HG03354 (cell line): ENCODE measurements at regions not wholly inside any gene's neighbourhood (a gene's known extent, or its start where the extent isn't known, plus 50 kb on each side); places are given as distances from the start of the nearest gene placed in this dataset.

ENCODE experiments used
- ATAC-seq: cut with Tn5 transposase; IDR thresholded peaks from one replicate; pipeline ENCODE4 v1.9.1; 2021; ENCODE audit warnings: mild to moderate bottlenecking; ENCODE audit not compliant: unreplicated experiment, poor library complexity, severe bottlenecking

DNA sequence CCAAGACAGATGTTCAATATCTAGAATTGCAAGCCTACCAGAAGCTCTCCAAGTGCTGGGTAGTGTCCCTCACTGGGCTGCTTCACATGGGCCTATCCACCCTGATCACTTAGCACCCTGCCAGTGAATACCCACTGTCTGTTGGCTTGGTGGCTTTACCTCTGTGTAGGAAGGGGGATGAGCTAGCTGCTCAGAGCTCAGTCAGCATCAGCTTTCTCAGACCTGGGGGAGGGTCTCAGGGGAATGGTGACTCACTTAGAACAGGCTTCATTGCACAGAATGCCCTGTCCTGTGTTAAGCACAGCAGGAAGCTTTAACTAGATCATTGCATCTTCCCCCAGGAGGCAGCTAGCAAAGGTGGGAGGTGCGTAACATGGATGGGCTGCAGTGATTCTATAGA lies 209.8 kb downstream of the PDCD6IP start:
- ATAC-seq = peak; percentile 77

DNA sequence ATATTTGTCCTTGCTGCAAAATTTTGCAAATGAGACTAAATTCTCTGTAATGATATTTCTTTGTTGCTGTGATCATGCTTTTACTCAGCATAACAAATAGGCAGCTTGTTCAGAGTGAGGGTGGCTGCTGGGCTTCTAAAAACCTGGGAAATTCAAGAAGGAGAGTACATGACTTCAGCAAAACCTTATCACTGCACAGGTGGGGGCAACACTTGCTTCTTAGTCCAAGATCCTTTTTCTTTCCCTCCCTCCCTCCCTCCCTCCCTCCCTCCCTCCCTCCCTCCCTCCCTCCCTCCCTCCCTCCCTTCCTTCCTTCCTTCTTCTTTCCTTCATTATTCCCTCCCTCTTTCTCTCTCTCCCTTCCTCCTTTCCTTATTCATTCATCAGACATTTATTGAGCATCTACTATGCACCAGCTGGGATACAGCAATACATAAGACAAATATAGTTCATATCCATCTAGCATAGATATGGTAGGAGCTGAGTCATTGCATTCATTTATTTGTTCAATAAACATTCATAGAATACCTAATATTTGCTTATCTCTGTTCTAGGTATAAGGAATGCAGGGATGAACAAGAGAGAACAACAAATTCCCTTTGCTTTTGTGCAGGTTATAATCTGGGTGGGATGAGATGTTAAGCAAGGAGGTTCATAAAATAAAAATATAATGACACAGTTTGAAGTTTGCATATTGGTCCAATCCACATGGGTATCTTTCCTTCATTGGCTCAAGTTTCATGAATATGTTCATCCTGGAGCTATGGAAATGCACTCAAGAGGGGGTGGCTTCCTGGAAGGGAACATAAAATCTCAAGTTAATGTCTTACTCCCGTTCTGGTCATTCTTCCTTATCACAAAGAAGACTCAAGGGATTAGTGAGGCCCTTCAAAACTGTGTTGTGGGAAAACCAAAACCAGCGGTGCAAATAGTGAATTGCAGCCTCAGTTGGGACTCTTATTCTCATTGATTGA lies 210.7 kb downstream of the PDCD6IP start:
- no peak for ATAC-seq

DNA sequence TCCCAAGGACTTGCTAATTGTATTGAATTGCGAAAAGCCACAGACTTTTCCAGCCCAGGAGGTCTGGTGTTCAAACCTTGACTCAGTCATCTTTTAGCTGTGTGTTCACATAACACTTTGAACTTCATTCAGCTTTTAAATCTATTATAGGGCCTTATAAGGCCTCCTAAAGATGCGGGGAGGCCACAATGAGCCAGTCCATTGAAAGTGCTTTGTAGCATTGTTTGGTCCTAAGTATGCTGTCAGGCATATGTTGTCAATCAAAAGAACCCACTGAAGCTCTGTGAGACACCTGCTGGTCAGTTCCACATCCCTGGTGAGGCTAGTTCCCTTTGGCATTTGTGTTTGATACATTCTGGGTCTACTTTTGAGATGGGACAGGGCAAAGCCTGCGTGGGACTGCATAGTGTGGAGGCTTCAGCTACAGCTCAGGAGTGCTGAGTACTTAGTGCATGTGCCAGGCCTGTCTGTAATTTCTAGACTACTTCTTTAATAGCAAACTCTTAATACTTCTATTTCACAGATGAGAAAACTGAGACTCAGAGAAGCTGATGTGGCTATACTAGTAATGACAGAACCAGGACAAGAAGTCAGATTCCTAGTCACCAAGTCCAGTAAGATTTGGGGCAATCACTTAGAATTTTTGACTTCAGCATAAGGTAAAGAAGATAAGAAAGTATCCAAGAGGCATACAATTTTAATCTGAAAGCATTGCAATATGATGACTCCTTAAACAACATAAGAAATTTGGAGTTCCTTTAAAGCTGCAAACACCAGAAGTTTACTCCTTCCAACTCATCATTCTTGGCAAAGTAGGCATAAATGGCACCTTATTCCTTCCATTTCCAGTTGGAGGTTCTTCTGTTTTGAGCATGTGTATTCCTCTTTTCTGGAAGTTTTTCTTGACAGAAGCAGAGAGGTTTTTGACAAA lies 213.0 kb downstream of the PDCD6IP start:
- no peak for ATAC-seq

DNA sequence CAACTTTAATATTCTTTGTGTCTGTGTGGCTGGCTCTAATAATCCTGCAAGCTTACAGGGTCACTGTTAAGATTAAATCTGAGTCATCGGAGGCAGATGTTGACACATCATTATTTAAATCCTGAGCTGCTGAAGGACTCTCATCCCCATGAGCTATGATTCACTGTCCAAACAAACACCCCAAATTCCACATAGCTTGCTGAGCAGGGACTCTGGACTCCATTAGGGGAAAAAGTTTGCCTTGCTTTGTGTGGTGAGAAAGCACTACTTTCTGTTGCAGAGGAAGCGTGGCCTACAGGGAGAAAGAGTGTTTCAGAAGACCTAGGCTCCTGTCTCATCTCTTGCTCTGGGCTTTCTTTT lies 213.7 kb downstream of the PDCD6IP start:
- ATAC-seq = no peak

DNA sequence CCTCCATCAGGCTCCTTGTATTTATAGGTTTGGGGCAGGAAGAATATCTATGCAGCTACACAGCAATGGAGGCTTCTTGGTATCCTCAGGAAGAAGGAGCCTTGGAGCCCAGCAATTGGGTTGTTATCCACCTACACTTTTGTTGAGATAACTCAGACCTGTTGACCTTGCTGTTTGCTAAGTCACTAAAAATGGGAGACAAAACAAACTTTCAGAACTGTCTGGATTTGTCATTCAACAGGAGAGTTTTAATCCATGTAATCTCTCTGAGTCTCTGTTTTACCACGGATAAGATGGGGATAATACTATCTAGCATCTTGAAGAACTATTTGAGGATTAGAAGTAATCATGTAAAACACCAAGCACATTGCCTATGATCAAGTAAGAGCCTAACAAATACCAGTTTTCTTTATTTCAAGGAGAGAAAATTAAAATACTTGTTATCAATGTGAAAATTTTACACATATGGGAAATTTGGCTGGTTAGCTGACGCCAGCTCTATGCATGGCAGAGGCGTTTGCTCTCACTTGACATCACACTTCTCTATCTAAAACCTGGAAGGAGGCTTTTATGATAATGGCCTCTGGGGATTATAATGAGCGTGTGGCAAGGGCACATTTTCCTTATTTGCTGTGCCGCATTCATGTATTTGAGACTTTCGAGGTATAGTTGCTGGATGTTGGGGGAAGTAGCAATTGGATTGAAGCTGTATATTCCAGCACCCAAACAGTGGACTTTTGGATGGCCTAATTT lies 215.6 kb downstream of the PDCD6IP start:
- ATAC-seq = no peak

DNA sequence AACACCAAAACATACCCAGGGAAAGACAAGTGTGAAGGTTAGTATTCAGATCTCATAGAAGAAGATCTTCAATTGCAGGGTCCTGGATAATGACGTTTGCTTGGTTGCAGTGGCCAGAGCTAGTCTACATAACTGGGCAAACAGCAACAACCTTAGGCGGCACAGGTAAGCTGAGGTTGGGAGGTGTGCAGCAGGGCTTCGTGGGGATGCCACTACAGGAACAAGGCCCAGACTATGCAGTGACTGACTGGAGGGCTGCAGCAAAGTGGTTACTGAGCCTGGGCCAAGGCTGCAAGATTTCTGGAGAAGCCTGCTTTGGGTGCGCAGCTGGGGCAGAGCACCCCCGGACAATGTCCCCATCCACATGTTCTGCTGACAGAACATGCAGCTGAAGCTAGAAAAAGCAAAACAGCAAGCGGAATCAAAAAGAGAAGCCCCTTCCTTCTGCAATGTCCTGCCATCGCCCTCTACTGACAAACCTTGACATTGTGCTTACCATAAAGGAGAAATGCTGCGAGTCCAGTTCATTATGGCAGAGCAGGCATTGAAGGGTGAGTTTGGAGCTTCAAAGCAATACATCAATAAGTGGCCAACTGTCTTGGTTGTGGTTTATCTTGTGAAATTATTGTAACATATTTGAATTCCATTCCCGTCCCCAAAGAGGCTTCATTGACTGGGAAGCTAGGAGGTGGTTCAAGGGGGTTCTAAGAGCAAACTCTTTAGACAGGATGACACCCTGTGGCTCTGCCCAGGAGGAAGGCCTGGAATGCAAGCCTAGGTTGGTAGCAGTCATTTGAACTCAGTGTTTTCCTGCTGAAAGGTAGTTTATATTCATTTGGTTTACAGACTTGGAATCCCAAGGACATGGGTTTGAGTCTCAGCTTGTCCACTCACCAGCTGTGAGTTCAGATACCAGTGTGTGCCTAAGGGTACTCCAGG lies 217.0 kb downstream of the PDCD6IP start:
- ATAC-seq = no peak

DNA sequence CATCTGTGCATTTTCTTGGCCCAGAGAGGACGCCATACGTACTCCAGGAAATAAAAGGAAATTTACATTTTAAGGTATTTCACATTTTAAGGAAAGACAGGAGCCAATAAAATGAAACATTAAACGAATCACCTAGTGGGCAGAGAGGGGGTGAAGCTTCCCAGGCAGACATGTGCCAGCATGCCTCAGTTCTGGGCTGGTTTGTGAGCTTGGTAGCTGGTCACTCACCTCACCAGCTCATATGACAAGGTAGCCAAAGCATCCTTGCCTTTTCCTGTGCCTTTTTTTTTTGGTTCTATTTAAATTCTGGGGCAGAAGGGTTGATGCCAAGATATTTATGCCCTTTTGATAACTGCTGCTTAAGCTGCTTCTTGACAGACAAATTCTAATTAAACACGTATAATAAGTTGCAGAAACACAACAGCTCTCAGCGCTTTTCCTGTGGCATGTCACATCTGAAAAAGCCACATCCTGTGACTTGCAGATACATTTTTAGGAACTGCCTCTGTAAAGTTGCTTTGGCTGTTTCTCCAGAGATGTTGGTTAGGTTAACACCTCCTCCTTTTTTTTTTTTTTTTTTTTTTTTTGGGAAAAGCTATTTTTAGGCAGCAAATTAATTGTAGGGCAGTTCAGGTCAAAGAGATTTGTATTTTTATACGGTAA lies 218.6 kb downstream of the PDCD6IP start:
- ATAC-seq = no peak

DNA sequence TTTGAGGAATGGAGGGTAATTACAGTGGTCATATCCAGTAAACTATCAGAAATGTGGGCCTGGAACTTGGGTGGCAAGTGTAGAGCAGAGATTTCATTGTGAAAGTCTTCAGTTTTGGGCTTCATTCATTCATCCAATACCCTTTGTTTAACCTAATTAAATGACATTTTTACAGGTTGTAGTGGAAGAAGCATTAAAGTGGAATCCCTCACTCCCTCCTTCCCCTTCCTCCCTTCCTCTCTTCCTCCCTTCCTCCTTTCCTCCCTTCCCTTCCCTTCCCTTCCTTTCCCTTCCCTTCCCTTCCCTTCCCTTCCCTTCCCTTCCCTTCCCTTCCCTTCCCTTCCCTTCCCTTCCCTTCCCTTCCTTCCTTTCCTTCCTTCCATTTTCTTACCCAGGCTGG lies 219.3 kb downstream of the PDCD6IP start:
- no peak for ATAC-seq

DNA sequence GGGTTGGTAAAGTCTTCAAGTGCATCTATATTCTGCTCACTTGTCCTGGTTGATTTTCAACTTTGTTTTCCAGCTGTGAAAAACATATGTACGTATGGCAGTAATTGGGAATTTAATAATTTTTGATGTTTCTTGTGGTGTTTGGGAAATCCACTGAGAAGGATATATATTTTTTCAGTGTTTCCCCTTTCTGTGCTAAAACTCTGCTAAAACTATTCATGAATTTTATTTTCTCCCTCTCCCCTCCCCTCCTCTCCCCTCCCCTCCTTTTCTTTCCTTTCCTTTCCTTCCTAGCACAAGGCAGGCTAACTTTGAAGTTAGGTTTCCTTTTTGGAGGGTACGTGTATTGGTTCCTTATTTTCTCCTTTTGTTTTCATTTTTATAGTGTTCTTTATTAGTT lies 220.7 kb downstream of the PDCD6IP start:
- ATAC-seq = no peak

DNA sequence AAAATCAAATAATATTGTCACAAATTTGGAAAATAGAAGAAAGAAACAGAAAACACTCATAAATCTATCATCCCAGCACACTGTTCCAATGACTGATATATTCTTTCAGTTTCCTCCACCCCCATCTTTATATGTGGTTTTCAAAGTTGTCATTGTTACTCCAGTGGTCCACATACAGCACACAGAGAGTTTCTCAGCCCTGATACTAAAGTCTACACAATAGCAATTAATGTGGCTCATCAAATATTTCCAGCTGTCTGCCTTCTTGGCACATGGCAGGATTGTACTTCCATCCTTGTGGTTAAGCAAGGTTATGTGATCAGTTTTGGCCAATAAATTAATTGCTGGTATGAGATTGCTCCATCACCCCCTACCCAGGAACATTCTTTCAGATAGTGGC lies 221.7 kb downstream of the PDCD6IP start:
- ATAC-seq = no peak

DNA sequence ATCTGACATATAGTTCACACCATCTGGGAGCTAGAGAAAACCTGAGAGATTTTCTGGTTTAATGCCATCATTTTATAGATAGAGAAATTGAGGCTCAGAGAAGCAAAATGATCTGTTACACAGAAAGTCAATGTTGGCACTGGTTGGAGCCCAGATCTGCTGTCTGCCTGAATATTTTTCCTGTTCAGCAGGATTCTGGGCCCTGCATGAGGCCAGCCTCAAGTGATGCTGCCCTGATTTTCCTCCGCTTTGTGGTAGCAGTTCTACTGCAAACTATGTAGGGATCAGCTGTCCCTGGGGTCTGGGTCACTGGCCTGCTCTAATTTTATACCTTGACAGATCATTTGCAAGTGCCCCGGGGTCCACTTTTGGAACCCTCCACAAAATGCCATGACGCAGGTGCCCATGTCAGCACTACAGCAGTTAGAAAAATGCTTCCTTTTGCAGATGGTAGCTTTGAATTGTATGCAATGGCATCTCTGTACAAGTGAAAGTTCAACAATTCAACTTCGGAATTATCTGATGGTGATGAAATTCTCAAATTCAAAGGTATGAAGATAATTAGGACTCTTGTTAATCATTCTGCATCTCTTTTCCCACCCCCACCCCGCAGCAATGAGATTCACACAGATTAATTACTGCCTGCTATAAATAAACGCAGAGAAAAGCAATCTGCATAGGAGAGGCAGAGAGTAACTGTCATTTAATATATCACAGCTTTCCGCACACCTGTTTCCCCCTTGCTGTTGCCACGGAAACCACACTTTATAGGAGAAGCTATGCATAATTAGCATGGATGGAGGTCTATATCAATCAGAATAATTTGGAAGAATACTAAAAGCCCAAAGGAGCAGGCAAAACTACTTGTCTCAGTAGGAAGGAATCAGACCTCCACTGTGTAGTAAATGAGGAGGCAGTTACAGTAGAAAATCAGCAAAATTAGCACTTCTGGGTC lies 222.6 kb downstream of the PDCD6IP start:
- ATAC-seq = no peak

DNA sequence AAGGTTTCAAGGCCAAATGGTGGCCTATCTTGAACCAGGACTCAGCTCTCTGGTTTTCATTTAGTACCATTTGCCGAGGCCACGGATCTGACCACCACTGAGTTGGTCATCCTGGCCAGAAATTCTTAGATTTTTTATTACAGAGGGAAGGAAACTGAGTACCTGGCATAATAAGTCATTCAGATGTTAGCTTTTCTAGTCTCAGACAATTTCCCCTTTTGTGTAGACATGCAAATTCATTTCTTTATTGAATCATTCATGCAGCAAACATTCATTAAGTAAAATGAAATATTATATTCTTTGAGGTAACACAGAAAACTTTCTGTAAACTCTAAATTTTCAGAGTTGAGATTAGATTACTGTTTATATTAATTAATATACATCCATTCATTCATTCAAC lies 223.7 kb downstream of the PDCD6IP start:
- no peak for ATAC-seq

DNA sequence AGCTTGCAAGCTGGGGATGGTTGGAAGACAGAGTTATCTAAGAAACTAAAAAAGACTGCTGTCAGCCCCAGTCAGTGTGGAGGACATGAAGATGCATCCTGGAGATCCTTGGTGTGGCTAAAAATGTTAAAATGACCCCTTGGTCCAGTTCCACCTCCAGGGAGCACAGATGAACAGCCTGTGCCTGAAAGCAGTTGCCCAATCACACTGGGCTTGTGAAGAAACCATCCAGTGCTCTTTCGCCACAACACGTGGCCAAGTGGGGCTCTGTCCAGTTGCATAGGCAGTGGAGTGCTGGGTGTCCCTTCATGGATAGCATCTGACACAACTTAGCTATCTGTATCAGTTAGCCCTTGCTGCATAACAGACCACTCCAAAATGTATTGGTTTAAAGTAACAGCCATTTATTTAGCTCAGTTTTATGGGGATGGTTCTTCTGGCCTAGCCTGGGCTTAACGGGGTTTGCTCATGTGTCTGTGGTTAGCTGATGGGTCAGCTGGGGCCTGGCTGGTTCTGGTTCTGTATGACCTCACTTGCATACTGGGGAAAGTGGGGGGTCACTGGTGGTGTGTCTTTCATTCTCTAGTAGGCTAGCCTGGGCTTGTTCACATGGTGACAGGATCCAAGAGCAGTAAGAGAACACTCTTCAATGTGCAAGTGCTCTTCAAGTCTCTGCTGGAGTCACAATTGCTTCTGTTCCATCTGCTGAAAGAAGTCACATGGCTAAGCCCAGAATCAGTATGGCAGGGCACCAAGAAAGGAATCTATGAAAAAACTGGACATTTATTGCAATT lies 226.2 kb downstream of the PDCD6IP start:
- ATAC-seq = no peak

DNA sequence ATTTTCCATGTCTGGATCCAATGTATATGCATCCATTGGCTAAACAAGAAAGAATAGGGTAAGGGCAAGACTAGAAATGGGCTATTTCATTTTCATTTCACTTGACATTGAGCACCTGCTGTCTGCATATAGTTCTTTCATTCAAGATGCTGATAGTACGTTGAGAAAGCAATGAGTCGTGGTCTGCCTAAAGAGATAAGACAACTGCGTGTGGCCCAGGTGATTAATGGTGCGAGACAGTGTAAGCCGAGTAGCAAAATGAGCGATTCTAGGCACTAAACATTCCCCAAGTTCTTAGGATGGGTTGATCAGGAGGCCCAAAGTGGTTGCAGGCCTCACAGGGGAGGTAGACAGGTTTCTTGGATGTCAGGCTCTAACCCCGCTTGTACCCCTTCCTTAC lies 235.4 kb downstream of the PDCD6IP start:
- no peak for ATAC-seq

DNA sequence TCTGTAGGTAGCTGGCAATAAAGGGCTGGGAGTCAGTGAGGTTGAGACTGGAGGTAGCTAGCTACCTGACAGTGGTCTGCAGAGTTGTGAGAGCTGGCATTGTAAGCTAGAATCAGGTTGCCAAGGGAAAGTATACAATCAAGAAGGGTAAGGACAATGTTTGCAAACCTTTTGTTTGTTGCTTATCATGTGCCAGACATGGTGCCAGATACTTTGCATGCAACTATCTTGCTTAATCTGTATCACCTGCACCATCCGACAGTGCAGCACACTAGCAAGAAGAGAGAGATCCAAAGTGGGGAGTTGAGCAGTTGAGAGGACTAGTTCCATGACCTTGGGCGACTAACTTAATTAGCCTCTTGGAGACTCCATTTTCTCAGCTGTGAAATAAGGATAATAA lies 236.4 kb downstream of the PDCD6IP start:
- no peak for ATAC-seq

DNA sequence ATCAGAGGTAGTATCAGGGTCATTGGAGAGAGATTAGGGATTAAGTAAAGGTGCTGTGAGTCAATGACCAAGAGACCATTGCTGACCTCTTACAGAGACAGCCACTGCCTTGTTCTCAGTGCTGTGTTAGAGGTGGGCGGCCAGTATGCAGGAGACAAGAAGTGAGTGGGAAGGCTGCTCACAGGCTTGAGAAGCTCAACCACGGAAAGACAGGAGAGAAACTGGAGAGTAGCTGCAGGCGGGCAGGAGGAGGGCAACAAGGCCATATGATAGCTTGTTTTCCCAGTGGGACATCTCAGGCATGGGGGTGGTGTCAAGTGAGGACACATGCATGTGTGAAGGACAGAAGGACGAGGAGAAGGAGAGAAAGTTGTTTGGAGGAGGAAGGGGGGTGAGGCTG lies 237.3 kb downstream of the PDCD6IP start:
- ATAC-seq = no peak

DNA sequence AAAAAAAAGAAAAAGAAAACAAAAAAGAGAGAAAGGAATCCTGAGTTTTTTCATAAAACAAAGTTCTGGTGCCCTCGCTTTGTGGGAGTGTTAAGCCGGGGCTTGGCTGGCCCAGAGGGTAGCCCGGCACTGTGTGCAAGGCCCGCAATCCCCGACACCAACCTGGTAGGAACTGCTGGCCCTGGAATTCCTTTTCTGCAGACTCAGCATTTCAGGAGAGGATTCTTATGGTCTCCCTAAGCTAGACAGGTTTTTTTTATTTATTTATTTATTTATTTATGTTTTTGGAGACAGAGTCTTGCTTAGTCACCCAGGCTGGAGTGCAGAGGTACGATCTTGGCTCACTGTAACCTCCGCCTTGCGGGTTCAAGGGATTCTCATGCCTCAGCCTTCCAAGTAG lies 238.8 kb downstream of the PDCD6IP start:
- ATAC-seq = no peak
